NCI-H2029 (cell line): ENCODE measurements at regions not wholly inside any gene's neighbourhood (a gene's known extent, or its start where the extent isn't known, plus 50 kb on each side); places are given as distances from the start of the nearest gene placed in this dataset.
"Not testable (repeated sequence)": the region's sequence is repeated elsewhere in the genome, so short reads cannot be mapped to it uniquely, and the experiment has no call there.

Source experiments
- DNase-seq: peaks from one replicate; lab custom pipeline; 2025; lab: John Stamatoyannopoulos, UW

DNA sequence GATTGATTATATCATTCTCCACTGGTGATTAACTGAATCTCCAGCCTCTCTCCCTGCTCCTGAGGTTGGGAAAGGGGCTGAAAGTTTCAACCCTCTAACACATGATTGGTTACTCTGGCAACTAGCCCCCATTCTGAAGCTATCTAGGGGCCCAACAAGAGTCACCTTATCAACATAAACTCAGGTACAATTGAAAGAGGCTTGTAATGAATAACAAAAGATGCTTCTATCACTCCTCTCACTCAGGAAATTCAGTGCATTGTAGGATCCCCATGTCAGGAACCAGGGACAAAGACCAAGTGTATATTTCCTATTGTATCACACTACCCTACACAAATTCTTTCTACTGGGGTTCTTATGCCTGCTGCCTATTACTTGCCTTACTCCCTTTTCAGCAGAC is 123.9 kb upstream of the SLC13A1 start:
- no peak for DNase-seq

GRCh38 chr7:123321578-123321977 is 121.8 kb upstream of the SLC13A1 start:
- DNase-seq: not testable (repeated sequence)

- DNase-seq: no peak
Measured at GRCh38 chr7:123319911-123320310, 120.1 kb upstream of the SLC13A1 start.

GRCh38 chr7:123314886-123315285 is 115.1 kb upstream of the SLC13A1 start:
- DNase-seq: no peak

DNA sequence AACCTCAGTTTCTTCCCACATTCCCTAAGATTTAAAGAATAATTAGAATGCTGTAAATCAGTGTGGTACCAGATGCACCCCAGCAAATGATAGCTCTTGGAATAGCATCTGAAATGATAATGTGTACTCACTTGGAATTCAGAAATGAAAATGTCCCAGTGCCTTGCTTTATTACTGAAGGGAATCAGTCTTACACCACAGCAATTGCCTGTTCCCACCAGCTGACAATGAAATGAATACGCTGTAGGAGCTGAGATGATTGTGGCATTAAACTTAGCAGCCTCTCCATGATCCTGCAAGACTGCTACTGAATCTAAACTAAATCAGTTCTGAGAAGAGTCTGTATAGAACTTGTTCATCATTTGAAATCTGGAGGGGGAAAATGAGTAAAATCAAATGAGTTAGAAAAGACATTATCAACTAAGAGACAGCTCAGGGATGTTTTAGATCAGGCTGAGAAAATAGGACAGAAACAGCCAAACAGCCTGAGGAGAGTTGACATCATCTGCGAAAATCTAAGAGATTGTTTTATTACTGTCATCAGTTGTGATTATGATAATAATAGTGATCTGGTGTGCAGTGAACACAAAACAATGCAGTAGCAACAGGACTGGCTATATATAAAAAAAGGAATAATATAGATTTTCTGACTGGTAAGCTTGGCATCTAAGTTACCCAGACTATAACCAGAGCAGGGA is 108.6 kb upstream of the SLC13A1 start:
- DNase-seq: no peak

- no peak for DNase-seq
Measured at GRCh38 chr7:123305840-123306375, 106.1 kb upstream of the SLC13A1 start.

GRCh38 chr7:123303926-123304325 is 104.2 kb upstream of the SLC13A1 start:
- no peak for DNase-seq

- DNase-seq: no peak
Measured at GRCh38 chr7:123296965-123297364, 97.2 kb upstream of the SLC13A1 start.

DNA sequence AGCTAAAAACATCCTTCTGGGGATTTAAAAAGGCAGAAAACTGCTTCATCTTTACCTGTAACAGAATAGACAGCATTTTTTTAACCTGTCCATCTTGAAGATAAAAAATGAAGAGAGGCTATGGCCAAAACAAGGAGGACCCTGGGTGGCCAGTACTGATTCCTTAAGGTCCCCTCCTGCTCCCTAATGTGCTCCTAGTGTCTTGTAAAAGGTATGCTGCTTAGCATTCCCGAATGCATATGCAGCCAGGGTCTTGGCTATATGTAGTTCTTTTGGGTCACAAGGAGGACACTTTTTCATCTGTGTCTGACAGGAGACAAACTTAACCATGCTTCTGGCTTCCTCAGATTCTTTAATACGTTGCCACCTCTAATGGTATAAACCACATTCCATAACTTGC is 93.9 kb upstream of the SLC13A1 start:
- DNase-seq: no peak

GRCh38 chr7:123292227-123292626 is 92.5 kb upstream of the SLC13A1 start:
- DNase-seq: no peak

DNA sequence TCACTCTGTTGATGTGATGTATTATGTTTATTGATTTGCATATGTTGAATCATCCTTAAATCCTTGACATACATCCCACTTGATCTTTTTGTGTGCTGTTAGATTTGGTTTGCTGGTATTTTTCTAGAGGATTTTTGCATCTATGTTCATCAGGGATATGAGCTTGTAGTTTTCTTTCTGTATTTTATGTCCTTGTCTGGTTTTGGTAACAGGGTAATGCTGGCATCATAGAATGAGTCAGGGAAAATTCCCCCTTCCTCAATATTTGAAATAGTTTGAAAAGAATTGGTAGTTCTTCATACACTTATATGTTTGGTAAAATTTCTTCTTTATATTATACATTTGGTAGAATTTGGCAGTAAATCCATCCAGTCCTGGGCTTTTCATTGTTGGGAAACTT is 89.4 kb upstream of the SLC13A1 start:
- no peak for DNase-seq

- DNase-seq: no peak
Measured at GRCh38 chr7:123285076-123285700, 85.4 kb upstream of the SLC13A1 start.

- DNase-seq: no peak
Measured at GRCh38 chr7:123283373-123283772, 83.6 kb upstream of the SLC13A1 start.

DNA sequence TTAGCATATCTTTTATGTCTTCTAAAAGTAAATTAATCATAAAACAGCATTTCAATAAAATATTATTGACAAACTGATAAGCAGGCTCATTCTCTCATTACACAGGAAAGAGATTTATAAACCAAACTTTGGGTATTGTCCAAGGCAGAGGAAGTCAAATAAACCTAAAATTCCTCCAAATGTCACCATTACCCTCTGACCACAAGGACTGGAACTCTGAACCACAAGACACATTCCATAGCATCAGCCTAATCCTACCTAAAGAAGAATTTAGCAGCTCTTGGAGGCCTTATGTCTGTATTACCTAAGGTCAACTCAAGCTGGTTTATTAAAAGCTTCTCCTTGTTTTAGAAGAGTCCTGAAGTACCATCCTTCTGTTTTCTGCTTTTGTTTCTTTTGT is 82.4 kb upstream of the SLC13A1 start:
- no peak for DNase-seq

GRCh38 chr7:123279949-123280348 is 80.2 kb upstream of the SLC13A1 start:
- DNase-seq: no peak

- DNase-seq: no peak
Measured at GRCh38 chr7:123275036-123275753, 75.4 kb upstream of the SLC13A1 start.

DNA sequence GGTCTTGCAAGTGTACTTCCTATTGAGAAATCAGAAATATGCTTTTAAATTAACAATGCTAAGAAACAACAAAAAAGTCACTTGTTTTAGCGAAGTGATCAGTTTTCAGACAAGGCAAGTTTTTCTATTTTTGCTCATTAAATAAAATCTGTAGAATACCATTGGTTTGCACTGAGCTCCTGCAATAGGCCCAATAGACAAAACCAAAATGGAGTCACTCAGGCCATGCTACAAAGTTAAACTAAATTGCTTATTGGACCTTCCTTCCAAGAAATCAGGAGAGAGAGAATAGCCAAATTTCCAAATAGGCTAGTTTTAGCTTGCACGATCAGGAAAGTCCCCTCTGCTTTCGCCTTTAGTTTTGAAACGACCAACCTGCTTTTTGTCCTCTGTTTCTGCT is 73.4 kb upstream of the SLC13A1 start:
- DNase-seq: no peak

DNA sequence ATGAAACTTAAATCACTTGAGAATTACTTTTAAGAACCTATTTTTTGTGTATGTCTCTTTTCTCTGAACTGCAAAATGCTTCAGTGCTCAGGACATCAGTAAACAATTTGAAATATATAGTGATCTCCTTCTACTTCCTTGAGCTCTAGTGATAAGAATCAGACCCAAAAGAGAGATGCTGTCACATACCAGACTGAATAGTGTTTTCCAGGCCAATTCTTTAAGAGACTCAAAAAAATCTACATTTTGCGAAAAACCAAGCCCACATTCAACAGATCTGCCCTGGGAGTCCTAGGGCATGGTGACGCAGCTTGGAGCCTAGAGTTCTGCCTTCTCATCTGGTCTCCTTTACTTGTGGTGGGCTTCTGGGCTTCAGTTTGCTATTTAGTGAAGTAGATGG is 72.1 kb upstream of the SLC13A1 start:
- DNase-seq: no peak

- DNase-seq: no peak
Measured at GRCh38 chr7:123271231-123271630, 71.5 kb upstream of the SLC13A1 start.

DNA sequence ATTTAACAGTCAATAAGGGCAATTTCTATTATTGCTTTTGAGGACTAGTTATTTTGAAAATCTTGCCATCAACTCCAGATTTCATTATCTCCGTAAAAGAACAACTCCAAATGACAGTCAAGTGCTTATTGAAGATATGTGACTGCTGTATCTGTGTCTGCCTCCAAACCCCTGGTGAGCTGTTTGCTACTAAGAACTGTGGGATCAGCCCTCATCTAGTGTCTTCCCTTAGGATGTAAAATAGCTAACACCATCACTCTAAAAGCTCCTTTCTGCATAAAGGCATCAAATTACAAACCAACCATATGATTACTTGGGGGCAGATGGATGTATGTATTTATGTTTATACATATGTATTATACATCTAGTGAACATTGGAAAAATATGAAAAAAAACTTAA is 70.8 kb upstream of the SLC13A1 start:
- no peak for DNase-seq

GRCh38 chr7:123265853-123266252 is 66.1 kb upstream of the SLC13A1 start:
- DNase-seq: no peak

GRCh38 chr7:123264820-123265219 is 65.1 kb upstream of the SLC13A1 start:
- DNase-seq: not testable (repeated sequence)

DNA sequence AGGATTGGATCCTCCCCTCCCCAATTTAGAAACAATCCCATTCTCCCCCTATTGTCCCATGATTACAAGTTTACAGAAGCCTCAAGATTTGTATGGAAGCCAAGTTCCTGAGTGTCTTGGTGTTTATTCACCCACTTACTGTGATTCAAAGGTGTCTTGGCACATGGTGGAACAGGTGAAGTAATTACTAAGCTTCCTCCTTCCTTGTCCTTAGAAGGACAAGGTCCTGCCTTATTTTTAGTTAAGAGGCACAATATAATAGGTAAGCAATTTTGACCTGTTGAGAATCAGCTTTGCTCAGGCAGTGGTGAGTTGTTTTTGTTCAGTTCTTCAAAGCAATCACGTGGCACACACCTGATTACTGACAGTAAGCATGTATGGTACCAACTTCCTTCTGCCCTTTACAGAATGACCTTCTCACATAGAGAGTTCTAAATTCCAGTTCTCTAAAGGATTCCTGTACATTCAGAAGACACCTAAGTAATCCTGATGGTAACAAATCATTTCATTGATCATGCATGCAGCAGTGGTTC is 60.7 kb upstream of the SLC13A1 start:
- DNase-seq: peak; percentile 76
